SJCRH30 (cell line): ENCODE measurements at regions not wholly inside any gene's neighbourhood (a gene's known extent, or its start where the extent isn't known, plus 50 kb on each side); places are given as distances from the start of the nearest gene placed in this dataset.

Experiments used
- DNase-seq, 2 experiments: peaks; one replicate each; pipeline ENCODE4 v3.0.0-alpha.2; 2015 to 2020
- H3K27ac ChIP-seq: fragments of 250-450 bp; sonication (Bioruptor Pico); 2 replicates; pipeline ENCODE4 v1.5.1; 2020; ENCODE audit warnings: mild to moderate bottlenecking, moderate library complexity
- H3K27me3 ChIP-seq: fragments of 250-450 bp; sonication (Bioruptor Pico); 2 replicates; pipeline ENCODE4 v1.5.1; 2020; ENCODE audit warnings: mild to moderate bottlenecking, moderate library complexity
- H3K36me3 ChIP-seq: fragments of 250-450 bp; sonication (Bioruptor Pico); 2 replicates; pipeline ENCODE4 v1.5.1; 2020; ENCODE audit warnings: mild to moderate bottlenecking, moderate library complexity
- H3K4me1 ChIP-seq: fragments of 250-450 bp; sonication (Bioruptor Pico); 2 replicates; pipeline ENCODE4 v1.5.1; 2020; ENCODE audit warnings: mild to moderate bottlenecking, moderate library complexity
- H3K4me3 ChIP-seq: fragments of 250-450 bp; sonication (Bioruptor Pico); 2 replicates; pipeline ENCODE4 v1.5.1; 2020; ENCODE audit warnings: mild to moderate bottlenecking, moderate library complexity
- H3K9me3 ChIP-seq: fragments of 250-450 bp; sonication (Bioruptor Pico); replicated peaks from 2 replicates; pipeline ENCODE4 v1.5.1; 2020; ENCODE audit warnings: mild to moderate bottlenecking, moderate library complexity

DNA sequence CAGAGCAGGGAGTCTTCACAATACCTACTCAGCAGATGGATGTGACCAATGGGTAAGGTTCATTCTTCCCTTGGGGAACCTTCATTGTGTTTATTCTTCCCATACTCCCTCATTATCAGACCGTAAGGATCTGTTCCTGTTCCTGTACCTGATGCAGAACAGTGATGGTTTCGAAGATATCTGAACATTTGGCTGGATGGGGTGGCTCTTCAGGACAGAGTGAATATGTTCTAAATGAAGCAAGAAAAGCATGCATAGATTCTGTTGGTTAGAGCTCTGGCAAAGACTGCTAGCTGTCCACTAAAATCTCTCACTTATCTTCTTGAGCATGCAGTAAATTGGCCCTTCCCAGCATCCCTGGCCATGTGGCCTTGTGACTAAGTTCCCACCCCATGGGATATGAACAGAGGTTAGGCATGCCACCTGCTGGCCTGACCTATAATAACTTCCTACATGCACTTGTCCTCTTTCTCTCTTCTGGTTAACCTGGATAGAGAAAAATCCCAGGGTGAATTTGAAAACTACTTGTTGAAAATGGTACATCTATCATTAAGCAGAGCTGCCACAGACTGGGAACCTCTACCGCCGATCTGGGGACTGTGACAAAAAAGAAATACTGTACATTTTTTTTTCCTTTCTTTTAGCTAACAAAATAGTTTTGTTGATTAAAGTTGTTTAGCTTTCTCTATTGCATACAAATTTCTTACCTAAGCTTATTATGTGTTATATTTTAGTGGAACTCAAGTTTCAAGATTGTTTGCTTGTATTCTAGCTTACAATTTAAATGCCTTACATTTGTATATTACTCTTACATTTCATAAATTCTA lies 60.0 kb upstream of the BANK1 start:
- Histone ChIP-seq H3K27me3 (no peaks in the 10 kb centered on the region), H3K9me3 (no peaks in the 10 kb centered on the region), H3K4me1 (no peaks in the 10 kb centered on the region), H3K4me3 (no peak overlapping the region), H3K27ac (no peak overlapping the region), H3K36me3 (no peaks in the 10 kb centered on the region)
- peak; percentile 70 to 84 for DNase-seq

DNA sequence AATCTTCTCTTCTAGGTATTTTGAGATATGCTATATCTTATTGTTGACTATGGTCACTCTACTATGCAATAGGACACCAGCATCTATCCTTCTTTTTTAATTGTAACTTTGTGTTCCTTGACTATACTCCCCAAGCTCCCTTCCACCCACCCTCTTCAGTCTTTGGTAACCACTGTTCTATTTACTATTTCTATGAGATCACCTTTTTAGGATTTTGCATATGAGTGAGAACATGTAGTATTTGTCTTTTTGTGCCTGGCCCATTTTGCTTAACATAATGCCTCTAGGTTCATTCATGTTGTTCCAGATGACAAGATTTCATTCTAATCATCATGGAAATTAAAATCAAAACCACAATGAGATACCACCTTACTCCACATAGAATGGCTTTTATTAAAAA lies 63.3 kb upstream of the BANK1 start:
- Histone ChIP-seq H3K36me3 (no peaks in the 10 kb centered on the region), H3K9me3 (no peaks in the 10 kb centered on the region), H3K27me3 (no peaks in the 10 kb centered on the region), H3K27ac (no peak overlapping the region), H3K4me1 (peaks cover 3% of the 10 kb centered on the region), H3K4me3 (no peak overlapping the region)
- DNase-seq: no peak

DNA sequence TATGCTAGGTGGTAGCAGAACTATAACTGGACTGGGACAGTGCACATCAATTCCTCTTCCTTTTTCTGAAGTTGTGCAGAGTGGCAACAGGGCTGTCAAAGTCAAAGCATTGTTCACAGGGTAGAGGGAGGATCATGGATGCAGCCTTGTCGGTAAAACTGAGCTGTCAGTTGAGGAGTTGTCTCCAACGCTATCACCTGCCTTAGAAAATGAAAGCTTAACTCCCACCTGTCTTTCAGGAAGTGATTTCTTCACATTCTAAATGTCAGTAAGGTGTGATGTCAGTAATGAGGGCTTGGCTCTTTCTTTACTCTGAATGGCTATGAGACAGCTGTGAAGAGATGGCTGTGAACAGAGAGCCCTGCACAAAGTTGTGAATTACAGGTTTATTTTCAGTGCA lies 66.4 kb upstream of the BANK1 start:
- H3K9me3 ChIP-seq: no peaks in the 10 kb centered on the region
- no peaks in the 10 kb centered on the region for H3K36me3 ChIP-seq

GRCh38 chr4:101718810-101719209 lies 71.7 kb upstream of the BANK1 start:
- Histone ChIP-seq H3K27me3 (no peaks in the 10 kb centered on the region), H3K27ac (no peak overlapping the region), H3K36me3 (no peaks in the 10 kb centered on the region), H3K9me3 (peaks cover 4% of the 10 kb centered on the region; the same call in 1 of the 2 replicates), H3K4me1 (peaks cover 18% of the 10 kb centered on the region), H3K4me3 (no peak overlapping the region)
- DNase-seq: no peak

More for the DNA sequence above, 66.4 kb upstream of the BANK1 start:
- Histone ChIP-seq H3K27me3 (no peaks in the 10 kb centered on the region), H3K27ac (no peak overlapping the region), H3K4me3 (no peak overlapping the region), H3K4me1 (peaks cover 18% of the 10 kb centered on the region)
- DNase-seq: no peak

- H3K4me3 ChIP-seq: no peak overlapping the region
- peaks cover 4% of the 10 kb centered on the region for H3K9me3 ChIP-seq
- H3K27ac ChIP-seq: peak overlapping the region; percentile 14; the same call in 1 of the 2 replicates
- DNase-seq: peak; percentile 10 to 58
- no peaks in the 10 kb centered on the region for H3K27me3 ChIP-seq
- no peaks in the 10 kb centered on the region for H3K36me3 ChIP-seq
- H3K4me1 ChIP-seq: peaks cover 32% of the 10 kb centered on the region
Measured at GRCh38 chr4:101711590-101712260, 78.8 kb upstream of the BANK1 start.

- Histone ChIP-seq H3K27me3 (no peaks in the 10 kb centered on the region), H3K4me1 (peaks cover 32% of the 10 kb centered on the region), H3K4me3 (no peak overlapping the region), H3K9me3 (peaks cover 4% of the 10 kb centered on the region), H3K36me3 (no peaks in the 10 kb centered on the region), H3K27ac (no peak overlapping the region; the same call in 1 of the 2 replicates)
- no peak for DNase-seq
Measured at GRCh38 chr4:101710806-101711205, 79.7 kb upstream of the BANK1 start.

DNA sequence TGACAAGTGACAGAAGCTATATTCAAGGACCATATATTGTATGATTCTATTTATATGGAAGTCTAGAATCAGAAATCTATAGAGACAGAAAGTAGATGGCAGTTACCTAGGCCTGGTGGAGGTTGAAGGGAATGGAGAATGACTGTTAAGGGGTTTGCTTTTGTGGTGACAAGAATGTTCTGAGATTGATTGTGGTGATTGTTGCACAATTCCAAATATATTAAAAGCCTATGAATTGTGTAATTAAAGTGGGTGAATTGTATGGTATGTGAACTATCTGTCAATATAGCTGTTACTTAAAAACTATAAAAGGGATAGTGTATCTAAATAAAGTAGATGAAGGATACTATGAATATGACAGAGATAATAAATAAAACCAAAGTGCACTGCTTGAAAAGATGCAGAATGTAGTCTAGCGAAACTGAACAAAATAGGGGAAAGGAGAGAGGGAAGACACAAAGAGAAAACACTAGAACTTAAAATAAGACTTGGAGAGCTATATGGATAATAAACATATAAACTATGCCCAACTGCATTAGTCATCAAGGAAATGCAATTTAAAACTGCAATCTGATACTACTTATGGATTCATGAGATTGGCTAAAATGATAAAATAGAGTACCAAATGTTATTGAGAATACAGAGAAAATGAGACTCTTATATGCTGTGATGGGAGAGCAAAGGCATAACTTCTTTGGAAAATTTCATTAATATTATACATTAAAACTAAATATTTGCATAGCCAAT lies 82.1 kb upstream of the BANK1 start:
- no peak overlapping the region for H3K4me3 ChIP-seq

DNA sequence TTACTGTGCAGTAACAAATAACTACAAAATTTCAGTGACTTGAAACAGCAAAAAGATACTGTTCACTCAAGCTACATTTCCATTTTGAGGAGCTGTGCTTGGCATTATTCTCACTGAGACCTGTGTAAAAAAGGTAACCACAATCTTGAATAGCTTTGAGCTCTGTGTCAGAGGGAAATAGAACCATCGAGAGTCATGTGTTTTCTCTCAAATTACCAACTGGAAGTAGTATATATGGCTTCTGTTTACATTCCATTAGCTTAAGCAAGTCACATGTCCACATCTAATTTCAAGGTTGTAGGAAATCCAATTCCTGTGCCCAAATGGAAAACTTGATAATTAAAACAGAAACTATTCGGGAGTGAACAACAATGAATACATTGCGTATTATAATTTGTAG lies 82.9 kb upstream of the BANK1 start:
- Histone ChIP-seq H3K27me3 (no peaks in the 10 kb centered on the region), H3K9me3 (no peaks in the 10 kb centered on the region; the same call in 1 of the 2 replicates), H3K4me1 (peaks cover 29% of the 10 kb centered on the region), H3K36me3 (no peaks in the 10 kb centered on the region), H3K27ac (peak overlapping the region; percentile 6; the same call in 1 of the 2 replicates), H3K4me3 (no peak overlapping the region)
- DNase-seq: peak in 1 of 2 experiments; percentile 57

More for the DNA sequence above, 82.1 kb upstream of the BANK1 start:
- peaks cover 31% of the 10 kb centered on the region for H3K4me1 ChIP-seq
- no peak for DNase-seq
- no peaks in the 10 kb centered on the region for H3K36me3 ChIP-seq
- no peak overlapping the region for H3K27ac ChIP-seq
- H3K9me3 ChIP-seq: no peaks in the 10 kb centered on the region; the same call in 1 of the 2 replicates
- no peaks in the 10 kb centered on the region for H3K27me3 ChIP-seq

- Histone ChIP-seq H3K27me3 (no peaks in the 10 kb centered on the region), H3K9me3 (no peaks in the 10 kb centered on the region; the same call in 1 of the 2 replicates), H3K4me1 (peaks cover 21% of the 10 kb centered on the region), H3K4me3 (no peak overlapping the region), H3K27ac (no peak overlapping the region), H3K36me3 (no peaks in the 10 kb centered on the region)
- no peak for DNase-seq
Measured at GRCh38 chr4:101706535-101707057, 83.9 kb upstream of the BANK1 start.

GRCh38 chr4:101701551-101701950 lies 89.0 kb upstream of the BANK1 start:
- DNase-seq: no peak
- Histone ChIP-seq H3K27ac (no peak overlapping the region), H3K4me1 (peaks cover 8% of the 10 kb centered on the region), H3K27me3 (no peaks in the 10 kb centered on the region), H3K9me3 (no peaks in the 10 kb centered on the region; the same call in 1 of the 2 replicates), H3K36me3 (no peaks in the 10 kb centered on the region), H3K4me3 (no peak overlapping the region)

- Histone ChIP-seq H3K36me3 (no peaks in the 10 kb centered on the region), H3K4me3 (no peak overlapping the region), H3K4me1 (peaks cover 23% of the 10 kb centered on the region), H3K9me3 (no peaks in the 10 kb centered on the region), H3K27ac (no peak overlapping the region), H3K27me3 (no peaks in the 10 kb centered on the region)
- DNase-seq: no peak
Measured at GRCh38 chr4:101699441-101700124, 90.9 kb upstream of the BANK1 start.

- Histone ChIP-seq H3K27ac (peak overlapping the region; percentile 53), H3K27me3 (no peaks in the 10 kb centered on the region), H3K9me3 (no peaks in the 10 kb centered on the region), H3K4me1 (peaks cover 35% of the 10 kb centered on the region), H3K4me3 (no peak overlapping the region), H3K36me3 (no peaks in the 10 kb centered on the region)
- DNase-seq: no peak
Measured at GRCh38 chr4:101697266-101697665, 93.3 kb upstream of the BANK1 start.

- H3K27me3 ChIP-seq: no peaks in the 10 kb centered on the region
- H3K4me3 ChIP-seq: no peak overlapping the region
- peak; percentile 30 to 74 for DNase-seq
- peak overlapping the region; percentile 53 for H3K27ac ChIP-seq
- no peaks in the 10 kb centered on the region for H3K36me3 ChIP-seq
- H3K4me1 ChIP-seq: peaks cover 35% of the 10 kb centered on the region
- no peaks in the 10 kb centered on the region for H3K9me3 ChIP-seq
Measured at GRCh38 chr4:101696276-101697010, 94.1 kb upstream of the BANK1 start.
